GM18508 (cell line): ENCODE measurements at regions not wholly inside any gene's neighbourhood (a gene's known extent, or its start where the extent isn't known, plus 50 kb on each side); places are given as distances from the start of the nearest gene placed in this dataset.
"Not testable (repeated sequence)": the region's sequence is repeated elsewhere in the genome, so short reads cannot be mapped to it uniquely, and the experiment has no call there.

Experiments used
- ATAC-seq: cut with Tn5 transposase; IDR thresholded peaks from one replicate; pipeline ENCODE4 v1.9.1; 2021; ENCODE audit warnings: moderate number of reproducible peaks; ENCODE audit not compliant: insufficient read depth, unreplicated experiment

GRCh38 chrX:36642052-36642451 lies 366.1 kb upstream of the FAM47C start:
- no peak for ATAC-seq

- no peak for ATAC-seq
These were observed 357.5 kb upstream of the FAM47C start for GRCh38 chrX:36650622-36651021.

- ATAC-seq = no peak
These were observed 324.7 kb upstream of the FAM47C start for GRCh38 chrX:36683507-36683906.

- no peak for ATAC-seq
These were observed 324.1 kb upstream of the FAM47C start for GRCh38 chrX:36684053-36684452.

GRCh38 chrX:36721990-36722389 lies 286.2 kb upstream of the FAM47C start:
- ATAC-seq = no peak

- ATAC-seq = no peak
These were observed 254.6 kb upstream of the FAM47C start for GRCh38 chrX:36753602-36754001.

- no peak for ATAC-seq
These were observed 220.4 kb upstream of the FAM47C start for GRCh38 chrX:36787752-36788151.

GRCh38 chrX:36803151-36803550 lies 205.0 kb upstream of the FAM47C start:
- no peak for ATAC-seq

GRCh38 chrX:36804066-36804465 lies 204.1 kb upstream of the FAM47C start:
- no peak for ATAC-seq

GRCh38 chrX:36844857-36845256 lies 163.3 kb upstream of the FAM47C start:
- ATAC-seq = no peak

- ATAC-seq = no peak
These were observed 160.7 kb upstream of the FAM47C start for GRCh38 chrX:36847496-36847895.

GRCh38 chrX:36849407-36849806 lies 158.8 kb upstream of the FAM47C start:
- ATAC-seq = no peak

- ATAC-seq = no peak
These were observed 151.3 kb upstream of the FAM47C start for GRCh38 chrX:36856849-36857248.

GRCh38 chrX:36859231-36859630 lies 148.9 kb upstream of the FAM47C start:
- no peak for ATAC-seq

GRCh38 chrX:36861601-36862000 lies 146.6 kb upstream of the FAM47C start:
- ATAC-seq = no peak

GRCh38 chrX:36867143-36867542 lies 141.0 kb upstream of the FAM47C start:
- ATAC-seq = peak; percentile 61

- no peak for ATAC-seq
These were observed 139.6 kb upstream of the FAM47C start for GRCh38 chrX:36868592-36868991.

- no peak for ATAC-seq
These were observed 138.7 kb upstream of the FAM47C start for GRCh38 chrX:36869457-36869856.

- no peak for ATAC-seq
These were observed 110.5 kb upstream of the FAM47C start for GRCh38 chrX:36897690-36898089.

GRCh38 chrX:36898301-36898700 lies 109.9 kb upstream of the FAM47C start:
- no peak for ATAC-seq

GRCh38 chrX:36904561-36904960 lies 103.6 kb upstream of the FAM47C start:
- ATAC-seq = not testable (repeated sequence)

GRCh38 chrX:36908801-36909675 lies 99.1 kb upstream of the FAM47C start:
- no peak for ATAC-seq
